ENCODE measurements at regions not wholly inside any gene's neighbourhood (a gene's known extent, or its start where the extent isn't known, plus 50 kb on each side); places are given as distances from the start of the nearest gene placed in this dataset.
A peak's percentile ranks its signal among the peaks of the same experiment; 100 is the strongest.

DNA sequence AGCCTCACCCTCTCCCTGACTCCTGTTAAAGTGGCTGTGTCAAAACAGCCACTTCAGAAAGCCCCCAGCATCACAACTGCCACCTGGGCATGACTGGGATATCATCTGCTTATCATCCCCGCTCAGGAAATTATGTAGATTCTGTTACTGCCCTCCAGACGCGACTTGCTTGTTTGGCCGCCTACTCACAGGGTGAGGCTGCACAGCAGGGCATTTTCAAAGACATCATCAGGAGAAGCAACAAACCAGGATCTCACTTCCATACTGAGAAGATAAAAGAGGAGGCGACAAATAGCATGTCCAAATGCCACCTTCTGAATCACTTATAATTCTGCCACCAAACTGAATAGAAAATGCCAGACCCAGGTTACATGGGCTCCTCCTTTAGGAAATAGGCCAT, 94.8 kb downstream of the MIS18A start:
- DNase-seq (ENCODE audit: low read depth, low spot score) = no peak

DNA sequence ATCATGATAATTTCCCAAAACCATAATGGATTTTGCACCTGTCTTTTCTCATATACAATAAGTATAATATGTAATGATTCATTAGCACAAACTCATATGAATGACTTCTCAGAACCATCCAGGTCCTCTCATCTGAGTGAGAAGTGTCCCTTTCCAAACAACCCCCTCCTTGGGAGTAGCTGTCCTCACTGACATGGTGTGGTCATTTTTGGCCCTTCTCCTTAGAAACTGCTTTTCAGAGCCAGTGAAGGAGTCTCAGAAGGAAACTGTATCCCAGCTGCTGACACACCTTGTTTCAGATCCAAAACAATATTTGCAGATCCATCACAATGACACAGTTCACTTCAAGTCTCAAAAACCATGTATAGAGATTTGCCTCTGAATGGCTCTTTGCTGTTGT, 95.5 kb downstream of the MIS18A start:
- DNase-seq (ENCODE audit: low read depth, low spot score) = no peak

DNA sequence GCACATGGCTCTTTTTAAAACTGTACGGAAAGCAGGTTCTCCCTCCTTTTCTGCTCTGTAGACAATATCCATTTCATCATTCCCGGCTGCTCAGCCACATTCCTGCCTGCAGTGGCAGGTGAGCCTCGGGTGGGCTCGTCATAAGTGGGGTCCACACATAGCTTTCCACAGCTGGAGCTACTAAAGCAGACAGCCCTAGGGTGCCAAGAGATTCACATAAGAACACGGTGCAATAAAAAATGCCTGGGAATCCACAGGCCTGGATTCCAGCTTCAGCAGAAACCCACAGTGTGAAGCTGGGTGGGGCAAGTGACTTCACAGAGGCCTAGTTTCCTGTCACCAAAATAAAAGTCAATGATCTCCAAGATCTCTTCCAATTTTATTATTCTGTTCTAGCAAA, 96.4 kb downstream of the MIS18A start:
- no peak for DNase-seq (ENCODE audit: low read depth, low spot score)

DNA sequence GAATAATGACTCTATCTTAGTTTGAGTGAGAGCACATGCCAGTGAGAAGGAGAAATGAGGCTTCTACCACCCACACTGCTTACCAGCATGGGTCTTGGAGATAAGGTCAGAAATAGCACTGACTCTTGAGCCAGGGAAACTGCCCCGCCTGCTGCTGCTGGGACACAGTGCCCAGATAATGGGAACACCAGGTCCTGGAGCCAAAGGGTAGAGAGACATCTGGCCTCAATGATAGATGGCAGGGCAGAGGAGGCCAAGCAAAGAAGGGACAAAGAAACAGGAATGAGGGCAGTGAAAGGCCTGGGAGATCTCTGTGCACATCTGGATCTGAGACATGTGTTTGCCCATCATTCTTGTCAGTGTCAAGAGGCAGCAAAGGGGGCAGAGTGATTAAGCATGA, 97.4 kb downstream of the MIS18A start:
- no peak for DNase-seq (ENCODE audit: low read depth, low spot score)

DNA sequence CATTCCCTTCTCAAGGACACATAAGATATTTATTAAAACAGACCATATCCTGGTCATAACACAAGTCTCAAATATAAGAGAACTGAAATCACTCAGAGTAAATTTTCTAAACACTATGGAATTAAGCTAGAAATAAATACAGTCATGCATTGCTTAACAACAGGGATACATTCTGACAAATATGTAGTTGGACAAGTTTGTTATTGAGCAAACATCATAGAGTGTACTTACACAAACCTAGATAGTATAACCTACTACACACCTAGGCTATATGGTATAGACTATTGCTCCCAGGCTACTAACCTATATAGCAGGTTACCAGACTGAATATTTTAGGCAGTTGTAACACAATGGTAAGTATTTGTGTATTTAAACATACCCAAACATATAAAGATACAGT, 104.0 kb downstream of the MIS18A start:
- DNase-seq (ENCODE audit: low read depth, low spot score) = no peak

DNA sequence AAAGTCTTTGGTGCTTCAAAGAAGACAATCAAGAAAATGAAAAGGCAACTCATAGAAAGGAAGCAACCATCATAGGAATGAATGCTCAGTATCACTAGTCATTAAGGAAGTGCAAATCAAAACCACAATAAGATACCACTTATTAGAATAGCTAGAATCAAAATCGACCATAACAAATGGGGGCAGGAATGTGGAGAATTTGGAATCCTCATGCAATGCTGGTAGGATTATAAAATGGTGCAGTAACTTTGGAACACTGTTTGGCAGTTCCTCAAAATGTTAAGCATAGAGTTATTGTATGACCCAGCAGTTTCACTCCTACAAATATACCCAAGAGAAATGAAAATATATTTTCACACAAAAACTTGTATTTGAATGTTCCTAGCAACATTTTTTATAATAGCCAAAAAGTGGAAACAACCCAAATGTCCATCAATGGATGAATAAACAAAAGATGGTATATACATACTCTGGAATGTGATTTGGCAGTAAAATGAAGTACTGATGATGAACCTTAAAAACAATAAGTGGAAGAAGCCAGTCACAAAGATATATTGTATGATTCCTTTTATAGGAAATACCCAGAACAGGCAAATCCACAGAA, 105.6 kb downstream of the MIS18A start:
- no peak for DNase-seq (ENCODE audit: low read depth, low spot score)

DNA sequence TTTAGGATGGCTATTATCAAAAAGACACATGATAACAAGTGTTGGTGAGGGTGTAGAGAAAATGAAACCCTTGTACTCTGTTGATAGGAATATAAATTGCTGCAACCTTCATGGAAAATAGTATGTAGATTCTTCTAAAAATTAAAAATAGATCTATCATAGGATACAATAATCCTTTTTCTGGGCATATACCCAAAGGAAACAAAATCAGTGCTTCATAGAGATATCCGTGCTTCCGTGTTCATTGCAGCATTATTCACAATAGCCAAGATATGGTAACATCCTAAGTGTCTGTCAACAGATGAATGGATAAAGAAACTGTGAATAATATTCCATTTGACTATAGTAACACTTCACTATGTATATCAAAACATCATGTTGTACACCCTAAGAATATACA, 106.7 kb downstream of the MIS18A start:
- DNase-seq (ENCODE audit: low read depth, low spot score) = no peak

DNA sequence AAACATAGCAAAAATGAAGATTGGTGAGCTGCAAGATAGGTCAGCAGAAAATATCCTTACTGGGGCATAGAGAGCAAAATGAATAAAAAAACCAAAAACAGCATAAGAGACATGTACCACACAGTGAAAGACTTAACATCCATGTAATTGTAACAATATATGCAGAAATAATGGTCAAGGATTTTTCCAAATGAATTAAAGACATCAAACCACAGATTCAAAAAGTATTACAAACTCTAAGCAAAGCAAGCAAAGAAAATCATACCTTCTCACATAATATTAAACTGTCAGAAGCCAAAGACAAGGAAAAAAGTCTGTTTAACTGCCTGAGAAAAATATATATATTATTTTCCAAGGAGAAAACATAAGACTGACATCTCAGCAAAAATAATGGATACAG, 111.3 kb downstream of the MIS18A start:
- no peak for DNase-seq (ENCODE audit: low read depth, low spot score)

DNA sequence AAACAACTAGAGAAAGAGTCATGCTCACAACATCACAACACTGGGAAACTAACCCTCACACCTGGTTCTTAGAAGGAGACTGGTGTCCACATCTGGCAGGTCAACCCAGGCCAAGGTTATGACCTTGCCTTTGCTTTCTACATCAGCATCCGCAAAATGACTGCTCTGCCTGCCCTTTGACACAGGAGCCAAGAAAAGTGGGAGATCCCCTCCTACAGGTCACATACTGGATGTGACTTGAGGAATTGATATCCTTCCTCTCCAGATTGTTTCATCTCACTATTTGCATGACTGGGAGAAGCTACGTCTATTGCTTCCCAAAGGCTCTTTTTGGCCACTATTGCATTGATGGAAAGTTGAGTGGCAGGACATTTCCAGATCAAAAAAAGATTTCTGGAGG, 115.5 kb downstream of the MIS18A start:
- DNase-seq (ENCODE audit: low read depth, low spot score) = no peak

DNA sequence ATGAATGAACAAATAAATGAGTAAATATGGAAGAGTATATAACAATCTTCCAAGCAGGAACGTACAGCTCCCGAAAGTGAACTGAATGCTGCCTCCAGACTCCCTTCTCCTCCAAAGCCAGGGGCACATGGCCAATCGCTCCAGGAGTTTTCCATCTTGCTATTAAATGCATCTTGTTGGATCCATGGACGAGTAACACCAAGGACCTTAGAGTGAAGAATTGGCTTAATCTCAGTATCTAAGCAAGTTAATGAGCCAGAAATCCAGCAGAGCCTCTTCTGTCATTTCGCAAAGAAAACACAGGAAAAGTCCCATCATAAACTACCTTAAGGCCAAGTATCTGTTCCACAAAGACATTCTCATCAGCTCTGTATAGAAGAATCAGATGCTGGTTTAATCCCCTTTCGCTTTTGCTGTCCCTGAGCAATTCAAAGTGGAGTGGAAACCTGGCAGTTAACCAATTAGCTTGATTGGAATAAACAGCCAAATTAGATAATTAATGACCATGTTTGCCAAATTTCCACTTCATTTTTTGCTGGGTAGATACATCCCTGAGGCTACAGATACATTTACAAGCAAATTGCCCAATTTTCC, 116.0 kb downstream of the MIS18A start:
- DNase-seq (ENCODE audit: low read depth, low spot score) = no peak

DNA sequence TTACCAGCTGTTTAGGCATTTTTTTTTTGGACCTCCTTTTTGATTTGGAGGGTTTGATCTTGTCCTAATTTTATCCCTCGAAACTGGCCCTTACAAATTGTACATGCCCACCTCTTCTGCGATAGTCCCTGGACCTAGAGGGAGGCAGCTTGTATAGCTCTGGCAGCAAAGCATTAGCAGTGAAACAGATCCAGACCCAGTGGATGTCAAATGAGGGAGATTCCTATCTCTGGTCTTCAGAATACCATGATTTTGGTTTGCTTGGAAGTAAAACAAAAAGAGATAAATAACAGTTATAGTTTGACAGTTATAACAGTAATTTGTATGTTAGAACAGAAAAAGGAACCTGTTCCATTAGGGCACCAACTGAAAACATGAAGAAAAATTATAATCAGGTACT, 123.6 kb downstream of the MIS18A start:
- no peak for DNase-seq (ENCODE audit: low read depth, low spot score)

DNA sequence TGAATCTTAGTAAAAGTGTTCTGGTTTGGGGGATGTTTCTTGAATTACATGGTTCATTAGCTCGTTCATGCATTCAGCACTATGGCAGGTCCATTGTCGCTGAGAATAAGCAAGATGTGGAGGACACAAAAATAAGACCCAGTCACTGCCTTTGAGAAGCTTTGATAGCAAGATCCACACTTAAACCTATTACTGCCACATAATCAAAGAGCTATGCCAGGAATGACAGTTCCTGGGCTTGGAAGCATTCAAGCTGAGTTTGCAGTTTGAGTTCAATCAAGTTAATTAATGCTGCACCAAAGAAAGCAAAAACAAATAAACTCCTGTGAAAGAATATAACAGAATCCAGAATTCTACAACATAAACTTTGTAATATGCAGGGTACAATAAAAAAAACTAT, 131.8 kb downstream of the MIS18A start:
- DNase-seq (ENCODE audit: low read depth, low spot score) = no peak

DNA sequence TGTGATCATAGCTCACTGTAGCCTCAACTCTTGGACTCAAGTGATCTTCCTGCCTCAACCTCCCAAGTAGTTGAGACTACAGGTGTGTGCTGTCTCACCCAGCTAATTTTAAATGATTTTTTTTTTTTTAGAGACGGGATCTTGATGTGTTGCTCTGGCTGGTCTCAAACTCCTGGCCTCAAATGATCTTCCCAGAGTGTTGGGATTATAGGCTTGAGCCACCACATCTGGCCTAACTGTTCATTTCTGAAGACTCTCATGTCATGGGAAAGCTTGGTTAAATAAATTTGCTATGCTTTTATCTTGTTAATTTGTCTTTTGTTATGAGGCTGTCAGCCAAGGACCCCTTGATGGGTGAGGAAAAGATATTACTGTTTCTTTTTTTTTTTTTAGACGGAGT, 134.0 kb downstream of the MIS18A start:
- no peak for DNase-seq (ENCODE audit: low read depth, low spot score)

DNA sequence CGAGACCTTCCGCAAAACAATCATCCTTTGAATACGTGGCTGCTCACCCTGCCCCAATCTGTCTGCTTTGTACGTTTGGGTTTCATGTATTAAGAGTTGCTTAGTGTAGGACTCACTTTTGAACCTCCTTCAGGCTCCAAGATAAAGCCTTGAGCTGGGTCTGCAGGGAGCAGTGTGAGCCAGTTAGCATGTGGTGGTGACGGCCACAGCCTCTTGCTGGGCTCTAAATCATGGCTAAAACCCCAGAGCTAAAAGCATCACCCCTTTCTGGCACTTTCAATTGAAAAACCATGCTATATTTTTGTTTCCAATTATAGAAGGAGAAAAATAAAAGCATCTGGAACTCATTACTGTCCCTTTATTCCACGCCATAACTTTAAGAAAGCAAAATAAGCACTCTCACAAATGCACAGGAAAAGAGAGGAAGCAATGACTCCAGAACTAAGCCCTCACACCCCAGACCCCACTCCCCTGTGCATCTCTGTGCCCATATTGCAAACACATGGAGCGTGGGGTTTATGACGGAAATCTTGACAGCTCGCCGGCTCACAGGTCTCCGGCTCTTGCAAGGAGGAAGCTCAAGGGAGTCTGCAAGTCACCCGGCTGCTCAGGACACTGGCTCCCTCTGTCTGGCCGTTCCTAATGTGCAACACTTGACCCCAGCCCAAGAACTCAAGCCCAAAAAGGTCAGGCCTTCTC, 135.5 kb downstream of the MIS18A start:
- peak; percentile 26 for DNase-seq (ENCODE audit: low read depth, low spot score)

DNA sequence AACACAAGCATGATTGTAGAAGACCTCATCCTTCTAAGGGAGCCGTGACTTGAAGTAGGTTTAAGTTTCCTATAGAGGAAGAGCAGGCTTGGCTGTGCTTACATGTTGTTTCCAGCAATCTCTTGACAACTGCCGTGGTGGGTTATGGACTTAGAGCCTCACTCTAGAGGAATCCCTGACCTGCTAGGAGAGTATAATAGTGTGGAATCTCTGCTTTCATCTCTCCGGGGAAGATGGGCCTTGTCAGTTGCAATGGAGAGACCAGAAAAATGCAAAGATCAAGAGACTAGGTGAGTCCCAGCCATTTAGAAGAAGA, 137.6 kb downstream of the MIS18A start:
- no peak for DNase-seq (ENCODE audit: low read depth, low spot score)

DNA sequence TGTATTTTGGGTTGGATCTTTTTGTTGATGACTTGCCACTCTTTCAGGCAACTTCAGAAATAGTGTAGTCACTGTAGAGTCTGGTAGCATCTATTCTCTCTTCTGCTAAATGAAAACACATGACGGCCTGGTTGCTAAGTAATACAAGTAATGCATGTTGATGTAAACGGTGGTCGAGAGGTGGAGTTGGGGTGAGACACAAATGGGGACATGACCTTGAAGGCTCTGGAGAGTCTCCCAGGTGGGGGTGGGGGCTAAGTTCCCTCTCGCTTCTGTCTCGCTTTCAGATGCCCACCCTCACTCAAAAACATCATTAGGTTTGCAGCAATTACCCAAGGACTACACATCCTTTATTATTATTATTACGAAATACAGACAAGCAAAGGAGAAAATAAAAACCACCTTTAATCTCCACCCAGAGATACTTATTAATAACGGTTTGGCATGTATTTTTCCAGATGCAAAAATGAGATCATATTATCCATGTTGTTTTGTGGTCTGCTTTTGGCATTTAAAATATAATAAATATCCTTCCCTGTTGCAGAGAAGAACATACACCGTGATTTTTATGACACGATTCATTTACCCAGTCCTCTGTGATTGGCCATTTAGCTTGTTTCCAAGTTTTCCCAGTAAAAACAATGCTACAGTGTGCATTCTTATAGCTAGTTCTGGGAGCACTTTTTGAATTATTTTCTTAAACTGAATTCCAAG, 138.1 kb downstream of the MIS18A start:
- DNase-seq (ENCODE audit: low read depth, low spot score) = no peak

DNA sequence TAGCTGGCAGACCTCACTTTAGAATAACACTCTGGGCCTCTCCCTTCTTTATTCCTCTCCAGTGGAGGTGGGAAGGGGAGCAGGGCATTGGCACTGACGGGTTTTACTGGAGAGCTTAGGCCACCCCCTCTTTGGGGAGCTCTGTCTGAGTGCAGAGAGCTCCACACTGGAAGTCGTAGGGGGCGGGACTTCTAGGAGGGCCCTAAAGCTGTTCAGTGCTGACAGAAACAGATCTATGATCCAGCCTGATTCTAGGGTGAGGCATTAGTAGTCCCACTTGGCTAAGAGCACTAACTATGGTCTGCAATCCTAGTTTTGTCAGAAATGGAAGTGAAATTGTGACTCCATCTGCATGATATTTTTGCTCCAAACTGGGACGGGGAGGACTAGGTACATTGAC, 138.7 kb downstream of the MIS18A start:
- no peak for DNase-seq (ENCODE audit: low read depth, low spot score)

DNA sequence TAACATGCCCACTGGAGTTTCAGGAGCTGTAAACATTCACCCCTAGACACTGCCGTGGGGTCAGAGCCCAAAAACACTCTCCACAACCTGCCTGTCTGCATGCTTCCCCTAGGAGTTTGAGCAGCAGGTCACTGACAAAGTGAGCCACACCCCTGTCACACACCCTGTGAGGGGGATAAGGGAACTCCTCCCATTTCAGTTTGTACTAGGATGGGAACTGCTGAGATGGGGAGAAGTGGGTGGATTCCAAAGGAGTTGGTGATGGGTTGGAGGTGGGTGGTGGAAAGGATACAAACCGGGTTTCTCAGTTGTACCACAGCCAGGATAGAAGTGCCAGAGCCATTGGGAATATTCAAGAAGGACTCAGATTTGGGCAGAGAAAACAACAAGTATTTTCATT, 140.2 kb downstream of the MIS18A start:
- no peak for DNase-seq (ENCODE audit: low read depth, low spot score)

DNA sequence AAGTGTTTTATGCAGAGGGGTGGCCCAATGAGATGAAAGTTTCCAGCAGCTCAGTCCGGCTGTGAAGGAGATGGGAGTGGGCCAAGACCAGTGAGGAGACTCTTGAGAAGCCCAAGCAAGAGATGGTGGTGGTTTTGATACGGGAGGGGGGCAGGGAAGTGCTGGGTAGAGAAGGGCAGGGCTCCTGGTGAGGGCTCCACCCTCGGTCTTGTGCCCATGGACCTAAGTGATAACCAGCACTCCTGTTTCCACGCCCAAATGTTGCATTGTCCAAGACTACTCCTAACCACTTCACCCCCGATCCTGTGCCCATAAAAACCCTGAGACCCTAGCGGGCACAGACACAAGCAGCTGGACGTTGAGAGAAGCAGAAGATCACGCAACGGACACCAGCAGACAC, 140.9 kb downstream of the MIS18A start:
- DNase-seq (ENCODE audit: low read depth, low spot score) = no peak

DNA sequence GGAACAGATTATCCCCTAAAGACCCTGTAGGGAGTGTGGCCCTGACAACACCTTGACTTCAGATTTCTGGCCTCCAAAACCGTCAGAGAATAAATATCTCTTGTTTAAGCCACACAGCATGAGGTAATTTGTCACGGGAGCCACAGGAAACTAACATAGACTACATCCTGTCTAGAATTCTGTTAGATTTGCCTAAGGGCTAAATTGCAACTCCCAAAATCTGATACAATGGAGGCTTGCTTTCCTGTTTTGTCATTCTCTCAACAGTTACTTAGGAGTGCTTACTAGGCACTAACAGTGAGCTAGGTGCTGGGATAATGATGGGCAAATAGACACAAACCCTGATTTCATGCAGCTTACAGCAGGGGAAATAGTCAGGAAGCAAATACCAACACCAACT, 141.6 kb downstream of the MIS18A start:
- no peak for DNase-seq (ENCODE audit: low read depth, low spot score)

DNA sequence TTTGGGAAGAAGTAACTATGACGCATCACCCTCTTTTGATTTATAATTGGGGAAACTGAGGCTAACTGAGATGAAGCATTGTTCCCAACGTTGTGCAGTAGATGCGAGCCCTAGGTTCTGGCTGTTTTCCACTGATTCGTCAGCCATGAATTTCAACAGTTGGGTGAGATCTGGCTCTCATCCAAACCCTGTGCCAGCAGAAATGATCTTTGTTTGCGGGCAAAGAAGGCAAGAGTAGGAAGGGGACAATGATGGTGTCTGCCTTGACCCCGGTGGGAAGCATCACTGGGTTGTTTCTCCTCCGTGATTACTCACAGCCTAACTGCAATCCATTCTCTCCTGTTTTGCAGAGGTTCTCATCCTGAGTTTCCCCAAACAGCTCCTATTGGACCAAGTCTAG, 142.3 kb downstream of the MIS18A start:
- no peak for DNase-seq (ENCODE audit: low read depth, low spot score)

DNA sequence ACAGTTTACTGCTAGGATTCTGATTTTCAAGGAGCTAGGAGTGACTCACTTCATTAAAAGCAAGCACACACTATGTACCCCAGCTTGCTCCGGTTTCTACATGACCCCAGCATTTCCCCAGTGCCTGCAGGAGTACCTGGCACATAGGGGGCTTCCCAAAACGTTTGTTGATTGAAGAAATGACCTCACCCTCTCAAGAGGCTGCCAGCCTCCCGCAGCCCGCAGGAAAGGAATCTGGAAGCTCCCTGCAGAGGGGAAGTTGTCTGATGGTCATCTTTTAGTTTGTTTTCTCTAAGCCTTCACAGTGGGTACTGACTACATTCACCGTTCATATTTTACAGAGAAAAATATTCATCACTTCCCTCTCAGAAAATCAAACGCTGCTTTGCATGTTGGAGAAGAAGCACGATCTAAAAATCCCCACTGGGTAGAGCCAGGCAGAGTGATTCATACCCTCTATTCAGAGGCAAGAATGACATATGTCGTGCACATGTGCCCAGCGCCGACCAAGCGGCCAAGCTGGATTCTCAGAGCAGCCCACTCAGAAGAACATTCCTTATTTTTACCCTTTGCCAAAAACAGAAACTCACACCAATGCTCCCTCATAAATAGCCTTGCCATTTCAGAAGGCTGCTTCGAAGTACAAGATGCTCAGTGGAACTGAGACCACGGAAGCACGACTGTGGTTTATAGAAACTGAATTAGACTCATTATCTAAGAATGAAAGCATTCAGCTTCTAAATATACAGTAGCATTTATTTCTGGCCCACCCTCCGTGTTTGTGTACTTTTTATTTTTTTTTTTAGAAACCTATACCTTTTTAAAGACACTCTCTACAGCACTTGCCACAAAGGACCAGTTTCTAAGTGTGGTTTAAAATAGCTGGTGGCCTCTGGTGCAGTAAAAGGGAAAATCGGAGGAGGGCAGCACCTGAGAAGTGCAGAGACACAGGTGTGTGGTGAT, 143.2 kb downstream of the MIS18A start:
- DNase-seq (ENCODE audit: low read depth, low spot score) = no peak
